AG08396 (cell line): ENCODE measurements at regions not wholly inside any gene's neighbourhood (a gene's known extent, or its start where the extent isn't known, plus 50 kb on each side); places are given as distances from the start of the nearest gene placed in this dataset.

Experiments
- DNase-seq: peaks from one replicate; pipeline ENCODE4 v3.0.0; 2012; ENCODE audit warnings: low spot score, mixed read lengths

DNA sequence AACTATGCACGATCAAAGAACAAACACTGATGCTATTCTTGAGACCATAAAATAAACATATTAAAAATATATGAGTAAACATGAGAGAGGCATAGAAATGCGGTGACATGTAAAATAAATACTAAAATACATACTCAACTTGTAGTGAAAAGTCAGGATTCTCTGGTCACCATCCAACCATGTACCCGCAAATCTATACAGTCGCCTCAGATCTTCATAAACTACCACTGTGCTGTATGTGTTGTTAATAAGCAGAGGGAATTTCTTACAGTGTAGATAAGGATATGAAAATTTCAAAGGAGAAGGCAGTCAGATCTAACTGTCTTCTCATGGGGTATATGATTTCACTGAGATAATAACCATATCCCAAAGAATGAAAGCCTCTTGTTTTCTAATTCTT, 67.8 kb upstream of the FAM47B start:
- no peak for DNase-seq

DNA sequence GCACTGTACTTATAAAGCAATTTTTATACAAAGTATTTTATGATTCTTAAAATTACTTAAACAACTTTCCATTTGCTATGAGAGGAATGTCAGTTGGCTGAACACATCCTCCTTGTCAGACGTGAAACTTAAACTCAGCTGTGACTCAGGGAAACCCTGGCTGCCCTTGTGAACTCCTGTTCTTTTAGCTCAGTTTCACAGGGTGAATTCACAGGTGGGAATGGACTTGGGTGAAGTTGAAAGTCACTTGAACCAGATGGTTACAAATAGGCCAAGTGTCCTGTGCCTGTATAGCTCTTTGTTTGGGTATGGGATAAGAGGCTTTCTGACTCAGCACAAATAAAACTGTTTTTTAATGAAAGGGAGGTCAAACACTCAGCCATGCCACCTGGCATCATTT, 67.4 kb upstream of the FAM47B start:
- DNase-seq: peak; percentile 22

DNA sequence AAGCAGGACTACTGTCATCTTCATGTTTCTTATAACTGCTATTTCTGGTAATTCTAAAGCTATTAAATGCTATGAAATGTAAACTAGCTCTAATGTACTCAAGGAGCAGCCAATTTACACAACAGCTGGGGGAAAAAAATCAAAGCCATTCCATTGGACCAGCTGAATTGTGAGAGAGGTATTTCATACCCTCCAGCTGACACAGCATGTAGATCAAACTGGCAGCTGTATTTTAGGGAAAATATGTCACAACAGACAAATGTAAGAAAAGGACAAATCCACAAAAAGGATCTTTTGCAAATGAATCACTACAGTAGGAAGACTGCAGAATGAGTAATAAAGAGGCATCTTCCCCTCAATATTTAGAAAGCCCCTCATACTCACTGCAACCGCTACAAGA, 65.2 kb upstream of the FAM47B start:
- no peak for DNase-seq

DNA sequence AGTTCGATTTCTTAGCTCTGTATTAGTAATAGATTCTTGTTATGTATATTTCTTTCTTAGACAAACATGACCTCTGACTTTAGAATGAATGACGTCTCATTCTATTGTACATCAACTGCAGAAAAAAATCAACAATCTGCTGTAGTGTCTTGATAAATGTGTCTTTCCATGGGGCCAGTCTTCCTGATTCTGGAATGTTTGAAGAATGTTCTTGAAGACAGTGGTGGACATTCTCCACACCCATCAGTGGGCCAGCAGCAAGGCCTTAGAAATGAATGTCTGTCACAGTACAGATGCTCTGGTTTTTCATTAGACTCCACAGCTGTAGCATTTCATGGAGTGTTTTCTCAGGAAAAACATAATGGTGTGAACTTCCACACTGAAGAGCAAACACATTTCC, 63.2 kb upstream of the FAM47B start:
- DNase-seq: no peak

DNA sequence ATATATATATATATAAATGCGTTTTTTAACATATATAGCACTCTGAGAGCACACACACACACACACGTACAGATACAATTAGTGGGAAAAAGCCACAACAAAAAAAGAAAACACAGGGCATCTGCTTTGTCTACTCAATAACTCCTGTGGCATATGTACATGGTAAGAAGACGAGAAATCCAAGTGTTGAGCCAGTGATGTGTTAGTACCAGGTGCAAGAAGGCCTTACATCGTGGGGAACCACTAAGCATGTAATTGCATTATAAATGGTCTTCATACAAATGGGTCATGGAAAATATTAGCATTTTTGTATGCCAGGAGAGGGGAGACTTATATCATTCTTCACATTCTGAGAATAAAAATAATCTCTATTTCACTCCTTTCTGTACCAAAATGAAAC, 62.7 kb upstream of the FAM47B start:
- DNase-seq: no peak

DNA sequence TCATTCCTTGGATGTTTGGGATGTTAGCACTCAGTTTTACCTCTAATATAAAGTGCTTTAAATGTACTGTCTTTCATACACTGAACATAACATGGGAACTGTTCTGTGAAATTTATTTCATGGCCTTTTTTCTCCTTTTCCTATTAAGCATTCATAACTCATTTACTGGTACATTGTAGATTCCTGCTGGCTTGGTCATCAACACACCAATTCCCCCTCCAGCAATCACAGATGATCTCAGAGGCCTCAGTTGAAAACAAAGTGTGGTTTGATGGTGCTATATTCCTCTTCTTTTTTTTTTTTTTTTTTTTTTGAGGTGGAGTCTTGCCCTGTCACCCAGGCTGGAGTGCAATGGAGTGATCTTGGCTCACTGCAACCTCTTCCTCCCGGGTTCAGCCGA, 61.9 kb upstream of the FAM47B start:
- peak; percentile 13 for DNase-seq

DNA sequence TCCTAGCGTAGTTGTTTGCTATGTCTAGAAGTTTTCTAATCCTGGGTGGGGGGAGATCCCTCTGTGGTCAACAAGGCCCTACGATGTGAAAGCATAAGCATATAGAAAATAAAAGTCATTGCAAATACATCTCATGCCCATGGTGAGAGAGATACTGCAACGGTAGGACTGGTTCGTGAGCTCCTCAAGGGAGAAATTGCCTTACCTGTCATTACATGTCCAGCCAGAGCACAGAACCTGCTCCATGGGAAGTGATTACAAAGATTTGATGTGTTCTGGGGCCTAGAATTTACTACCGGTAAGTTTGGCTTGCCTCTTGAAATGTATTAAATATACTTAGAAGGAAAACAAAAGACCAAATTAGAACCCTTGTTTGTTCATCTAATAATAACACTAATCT, 60.9 kb upstream of the FAM47B start:
- DNase-seq: no peak

DNA sequence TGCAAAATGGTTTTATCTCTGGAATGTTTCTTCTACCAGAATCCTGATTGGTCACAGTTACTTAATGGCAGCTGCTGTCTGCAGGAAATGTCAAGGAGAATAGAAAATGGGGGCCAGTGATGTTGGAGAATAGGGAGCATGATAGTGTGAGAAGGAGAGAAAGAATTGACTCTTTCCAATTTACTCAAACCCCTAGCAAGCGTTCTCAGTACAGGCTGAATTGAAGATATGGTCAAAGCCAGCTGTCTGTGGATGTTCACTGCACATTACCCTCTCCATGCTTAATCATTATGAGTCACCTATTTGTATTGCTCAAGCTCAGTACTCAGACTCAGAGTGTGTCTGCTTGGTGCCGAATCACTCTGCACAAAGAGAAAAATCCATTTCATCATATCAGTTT, 57.8 kb upstream of the FAM47B start:
- DNase-seq: peak; percentile 66

DNA sequence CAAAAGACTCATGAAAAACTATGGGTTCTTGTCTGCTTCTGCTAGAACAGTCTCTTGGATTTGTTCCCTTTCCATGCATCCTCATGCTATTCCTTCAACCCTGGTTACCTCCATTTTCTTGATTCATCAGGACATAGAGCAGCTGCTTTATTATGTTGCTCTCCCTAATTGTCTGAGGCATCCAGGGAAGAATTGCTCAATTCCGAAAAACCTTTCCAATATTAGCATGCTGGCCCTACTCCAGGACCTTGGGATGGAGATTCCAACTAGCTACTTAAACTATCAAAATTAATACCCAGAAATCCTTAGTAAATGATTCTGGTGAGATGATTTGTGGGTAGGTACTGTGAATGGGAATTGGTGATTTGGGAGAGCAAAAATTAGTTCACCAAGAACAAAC, 56.6 kb upstream of the FAM47B start:
- no peak for DNase-seq

DNA sequence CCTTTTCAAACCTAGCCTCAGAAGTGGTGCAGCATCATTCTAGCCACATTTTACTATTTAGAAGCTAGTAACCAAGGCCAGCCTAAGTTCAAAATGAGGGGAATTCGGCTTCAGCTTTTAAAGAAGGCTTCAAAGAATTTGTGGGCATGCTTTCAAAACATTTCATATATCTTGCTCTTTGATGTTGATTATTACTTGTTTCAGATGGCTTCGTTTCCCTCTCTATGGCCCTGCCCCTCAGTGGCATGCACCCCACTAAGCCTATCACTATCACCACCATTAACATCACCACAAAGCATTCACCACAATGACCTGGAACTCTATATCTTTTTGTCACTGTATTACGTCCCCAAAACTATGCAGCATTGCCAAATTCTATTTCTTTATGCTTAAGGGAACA, 51.2 kb upstream of the FAM47B start:
- no peak for DNase-seq
